GM18498 (cell line): ENCODE measurements at regions not wholly inside any gene's neighbourhood (a gene's known extent, or its start where the extent isn't known, plus 50 kb on each side); places are given as distances from the start of the nearest gene placed in this dataset.
"Not testable (repeated sequence)": the region's sequence is repeated elsewhere in the genome, so short reads cannot be mapped to it uniquely, and the experiment has no call there.

ENCODE experiments used
- ATAC-seq: cut with Tn5 transposase; IDR thresholded peaks from one replicate; pipeline ENCODE4 v1.9.1; 2021; ENCODE audit warnings: mild to moderate bottlenecking, moderate library complexity; ENCODE audit not compliant: unreplicated experiment

GRCh38 chr12:60185060-60185459 lies 589.2 kb downstream of the SLC16A7 start:
- ATAC-seq = no peak

GRCh38 chr12:60191271-60191670 lies 595.4 kb downstream of the SLC16A7 start:
- no peak for ATAC-seq

GRCh38 chr12:60191676-60192359 lies 596.0 kb downstream of the SLC16A7 start:
- no peak for ATAC-seq

GRCh38 chr12:60194678-60195077 lies 598.8 kb downstream of the SLC16A7 start:
- no peak for ATAC-seq

- no peak for ATAC-seq
These were observed 599.7 kb downstream of the SLC16A7 start for GRCh38 chr12:60195483-60195882.

- ATAC-seq = no peak
These were observed 600.5 kb downstream of the SLC16A7 start for GRCh38 chr12:60196366-60196765.

- ATAC-seq = no peak
These were observed 601.8 kb downstream of the SLC16A7 start for GRCh38 chr12:60197589-60197988.

- no peak for ATAC-seq
These were observed 606.1 kb downstream of the SLC16A7 start for GRCh38 chr12:60201891-60202290.

GRCh38 chr12:60205500-60205899 lies 609.7 kb downstream of the SLC16A7 start:
- ATAC-seq = no peak

- ATAC-seq = no peak
These were observed 613.7 kb downstream of the SLC16A7 start for GRCh38 chr12:60209521-60209920.

GRCh38 chr12:60209933-60210332 lies 614.1 kb downstream of the SLC16A7 start:
- ATAC-seq = no peak

- ATAC-seq = no peak
These were observed 614.9 kb downstream of the SLC16A7 start for GRCh38 chr12:60210756-60211155.

GRCh38 chr12:60211244-60211643 lies 615.4 kb downstream of the SLC16A7 start:
- no peak for ATAC-seq

GRCh38 chr12:60212159-60213000 lies 616.6 kb downstream of the SLC16A7 start:
- no peak for ATAC-seq

GRCh38 chr12:60213272-60213671 lies 617.4 kb downstream of the SLC16A7 start:
- not testable (repeated sequence) for ATAC-seq

- no peak for ATAC-seq
These were observed 620.4 kb downstream of the SLC16A7 start for GRCh38 chr12:60216226-60216625.

- ATAC-seq = no peak
These were observed 627.4 kb downstream of the SLC16A7 start for GRCh38 chr12:60223242-60223641.

- ATAC-seq = no peak
These were observed 629.6 kb downstream of the SLC16A7 start for GRCh38 chr12:60225216-60226000.

GRCh38 chr12:60227916-60228315 lies 632.1 kb downstream of the SLC16A7 start:
- ATAC-seq = no peak

- no peak for ATAC-seq
These were observed 634.2 kb downstream of the SLC16A7 start for GRCh38 chr12:60230056-60230455.

GRCh38 chr12:60231303-60231702 lies 635.5 kb downstream of the SLC16A7 start:
- ATAC-seq = no peak
